ENCODE measurements at regions not wholly inside any gene's neighbourhood (a gene's known extent, or its start where the extent isn't known, plus 50 kb on each side); places are given as distances from the start of the nearest gene placed in this dataset.

DNA sequence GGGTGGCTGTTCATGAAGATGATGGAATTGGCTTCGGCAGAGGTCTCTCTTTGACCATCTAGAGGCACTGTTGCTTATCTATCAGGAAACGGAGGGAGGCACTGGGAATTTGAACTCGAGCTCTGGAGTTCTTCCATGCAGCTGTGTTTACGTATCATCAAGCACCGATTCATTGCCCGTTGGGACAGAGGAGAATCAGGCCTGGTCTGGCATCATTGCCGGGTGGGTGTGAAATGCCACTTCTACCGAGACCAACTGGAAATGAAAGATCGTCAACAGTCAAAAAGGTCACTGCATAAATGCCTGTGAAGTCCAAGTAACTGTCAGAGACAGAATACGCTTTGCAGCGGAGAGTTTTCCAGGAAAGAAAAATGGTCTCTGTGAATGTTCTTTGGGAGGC is 166.9 kb downstream of the ASMT start:
- H3K27me3 ChIP-seq = no peaks in the 10 kb centered on the region
- no peaks in the 10 kb centered on the region for H3K4me1 ChIP-seq
- H3K27ac ChIP-seq = no peak overlapping the region
- no peaks in the 10 kb centered on the region for H3K36me3 ChIP-seq
- peaks cover 0 to 14% of the 10 kb centered on the region in 2 donors for H3K9me3 ChIP-seq
- DNase-seq (ENCODE audit: low spot score) = no peak
- TF ChIP-seq, protein P1, sequence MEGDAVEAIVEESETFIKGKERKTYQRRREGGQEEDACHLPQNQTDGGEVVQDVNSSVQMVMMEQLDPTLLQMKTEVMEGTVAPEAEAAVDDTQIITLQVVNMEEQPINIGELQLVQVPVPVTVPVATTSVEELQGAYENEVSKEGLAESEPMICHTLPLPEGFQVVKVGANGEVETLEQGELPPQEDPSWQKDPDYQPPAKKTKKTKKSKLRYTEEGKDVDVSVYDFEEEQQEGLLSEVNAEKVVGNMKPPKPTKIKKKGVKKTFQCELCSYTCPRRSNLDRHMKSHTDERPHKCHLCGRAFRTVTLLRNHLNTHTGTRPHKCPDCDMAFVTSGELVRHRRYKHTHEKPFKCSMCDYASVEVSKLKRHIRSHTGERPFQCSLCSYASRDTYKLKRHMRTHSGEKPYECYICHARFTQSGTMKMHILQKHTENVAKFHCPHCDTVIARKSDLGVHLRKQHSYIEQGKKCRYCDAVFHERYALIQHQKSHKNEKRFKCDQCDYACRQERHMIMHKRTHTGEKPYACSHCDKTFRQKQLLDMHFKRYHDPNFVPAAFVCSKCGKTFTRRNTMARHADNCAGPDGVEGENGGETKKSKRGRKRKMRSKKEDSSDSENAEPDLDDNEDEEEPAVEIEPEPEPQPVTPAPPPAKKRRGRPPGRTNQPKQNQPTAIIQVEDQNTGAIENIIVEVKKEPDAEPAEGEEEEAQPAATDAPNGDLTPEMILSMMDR (IDR thresholded peaks at IDR 0.05) = no peak
- H3K4me3 ChIP-seq = no peak overlapping the region

DNA sequence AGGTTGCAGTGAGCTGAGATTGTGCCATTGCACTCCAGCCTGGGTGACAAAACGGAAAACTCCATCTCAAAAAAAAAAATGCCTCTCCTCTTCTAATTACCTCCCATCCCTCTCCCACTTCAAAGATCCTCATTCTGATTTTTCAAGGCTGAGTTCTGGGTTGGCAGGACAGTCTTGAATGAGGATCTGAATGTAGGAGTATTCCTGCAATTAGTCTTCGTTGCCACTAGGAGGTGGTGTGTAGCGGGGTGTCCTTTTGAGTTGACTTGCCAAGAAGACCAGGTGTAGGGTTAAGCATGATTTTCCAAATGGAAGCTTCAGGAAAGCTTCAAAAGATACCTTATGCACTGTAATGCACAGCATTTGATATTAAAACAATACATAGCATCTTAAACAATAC is 169.9 kb downstream of the ASMT start:
- no peak overlapping the region for H3K27ac ChIP-seq
- peaks cover 0 to 14% of the 10 kb centered on the region in 2 donors for H3K9me3 ChIP-seq
- no peak overlapping the region for H3K4me3 ChIP-seq
- no peak for DNase-seq (ENCODE audit: low spot score)
- TF ChIP-seq, protein P1 (IDR thresholded peaks at IDR 0.05) = no peak
- H3K36me3 ChIP-seq = no peaks in the 10 kb centered on the region
- no peaks in the 10 kb centered on the region for H3K4me1 ChIP-seq
- no peaks in the 10 kb centered on the region for H3K27me3 ChIP-seq

DNA sequence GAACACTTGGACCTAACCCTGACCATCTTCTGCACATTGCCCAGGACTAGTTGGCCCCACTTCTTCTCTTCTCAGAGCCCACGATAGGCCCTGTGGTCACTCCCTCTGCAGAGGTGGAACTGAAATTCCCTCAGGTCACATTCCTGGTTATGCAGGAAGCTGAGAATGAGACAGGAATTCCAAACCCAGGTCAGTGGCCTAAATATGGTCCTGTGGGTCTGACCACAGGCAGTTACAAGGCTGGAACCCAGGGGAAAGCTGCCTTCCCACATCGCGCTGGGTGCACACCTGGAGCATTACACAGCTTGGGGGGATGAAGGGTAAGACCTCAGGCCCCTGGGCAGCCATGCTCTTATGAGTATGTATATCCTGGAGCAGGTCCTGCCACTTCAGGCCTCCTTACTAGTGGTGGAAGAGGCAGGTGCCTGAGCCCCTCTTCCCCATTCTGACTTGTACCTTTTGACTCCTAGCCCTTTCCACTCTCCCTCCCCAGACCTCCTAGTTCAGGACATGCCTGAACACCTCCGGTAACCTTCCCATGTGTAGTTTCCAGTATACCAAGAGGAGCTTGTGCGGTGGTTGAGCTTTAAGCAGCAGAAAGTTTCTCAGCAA is 173.5 kb downstream of the ASMT start:
- Histone ChIP-seq H3K27ac (no peak overlapping the region), H3K9me3 (peaks cover 0 to 14% of the 10 kb centered on the region in 2 donors), H3K4me1 (no peaks in the 10 kb centered on the region), H3K27me3 (no peaks in the 10 kb centered on the region), H3K4me3 (no peak overlapping the region), H3K36me3 (no peaks in the 10 kb centered on the region)
- no peak for DNase-seq (ENCODE audit: low spot score)
- TF ChIP-seq, protein P1 (IDR thresholded peaks at IDR 0.05) = no peak

DNA sequence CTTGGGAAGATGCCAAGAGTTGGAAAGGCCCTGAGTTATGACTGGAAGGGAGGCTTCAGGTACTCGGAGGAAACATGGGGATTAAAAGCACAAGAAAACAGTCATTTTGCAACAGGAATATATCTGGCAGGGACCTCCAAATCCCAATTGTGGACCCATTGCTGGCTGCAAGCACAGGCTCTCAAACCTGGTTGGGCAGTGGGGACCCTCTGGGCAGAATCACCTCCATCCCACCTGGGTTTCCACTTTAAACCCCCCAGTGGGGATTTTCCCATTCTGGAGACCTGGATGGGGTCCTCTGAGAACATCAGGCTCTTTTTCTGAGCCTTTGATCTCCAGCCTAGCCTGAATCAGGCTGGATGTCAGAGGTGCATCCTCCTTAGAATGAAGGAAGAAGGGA is 177.8 kb downstream of the ASMT start:
- H3K4me3 ChIP-seq = no peak overlapping the region
- H3K9me3 ChIP-seq = no peaks in the 10 kb centered on the region
- TF ChIP-seq, protein P1 (IDR thresholded peaks at IDR 0.05) = no peak
- no peak overlapping the region for H3K27ac ChIP-seq
- no peaks in the 10 kb centered on the region for H3K4me1 ChIP-seq
- DNase-seq (ENCODE audit: low spot score) = no peak
- H3K27me3 ChIP-seq = no peaks in the 10 kb centered on the region
- H3K36me3 ChIP-seq = no peaks in the 10 kb centered on the region

DNA sequence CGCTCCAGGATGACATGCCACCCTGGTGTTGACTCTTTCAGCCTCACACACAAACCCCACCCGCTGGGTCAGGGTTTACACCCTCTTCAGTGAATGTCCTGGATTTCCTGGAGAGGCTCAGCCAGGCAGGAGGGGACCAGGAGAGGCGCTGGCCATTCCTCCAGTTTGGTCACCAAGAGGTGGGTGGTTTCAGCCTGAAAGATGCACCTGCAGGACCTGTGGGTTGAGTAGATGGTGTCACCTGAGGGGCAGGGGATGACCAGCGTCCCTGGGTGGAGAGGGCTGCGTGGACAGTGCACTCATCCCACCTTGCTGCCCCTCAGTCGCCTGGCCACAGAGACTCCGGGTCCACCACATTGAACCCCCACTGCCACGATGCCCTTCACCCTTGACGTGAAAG is 179.7 kb downstream of the ASMT start:
- DNase-seq (ENCODE audit: low spot score) = no peak

More for the DNA sequence above, 179.7 kb downstream of the ASMT start:
- H3K36me3 ChIP-seq = no peaks in the 10 kb centered on the region
- H3K4me3 ChIP-seq = no peak overlapping the region
- H3K27ac ChIP-seq = no peak overlapping the region
- H3K9me3 ChIP-seq = no peaks in the 10 kb centered on the region
- TF ChIP-seq, protein P1 (IDR thresholded peaks at IDR 0.05) = no peak
- H3K4me1 ChIP-seq = no peaks in the 10 kb centered on the region
- no peaks in the 10 kb centered on the region for H3K27me3 ChIP-seq
